ENCODE measurements at regions not wholly inside any gene's neighbourhood (a gene's known extent, or its start where the extent isn't known, plus 50 kb on each side); places are given as distances from the start of the nearest gene placed in this dataset.

- DNase-seq, result no peak
Observed at GRCh38 chr6:14910692-14911547, 334.9 kb upstream of the JARID2 start.

- DNase-seq, result no peak
Observed at GRCh38 chr6:14912226-14912625, 333.6 kb upstream of the JARID2 start.

- DNase-seq, result no peak
Observed at GRCh38 chr6:14912706-14913105, 333.2 kb upstream of the JARID2 start.

DNA sequence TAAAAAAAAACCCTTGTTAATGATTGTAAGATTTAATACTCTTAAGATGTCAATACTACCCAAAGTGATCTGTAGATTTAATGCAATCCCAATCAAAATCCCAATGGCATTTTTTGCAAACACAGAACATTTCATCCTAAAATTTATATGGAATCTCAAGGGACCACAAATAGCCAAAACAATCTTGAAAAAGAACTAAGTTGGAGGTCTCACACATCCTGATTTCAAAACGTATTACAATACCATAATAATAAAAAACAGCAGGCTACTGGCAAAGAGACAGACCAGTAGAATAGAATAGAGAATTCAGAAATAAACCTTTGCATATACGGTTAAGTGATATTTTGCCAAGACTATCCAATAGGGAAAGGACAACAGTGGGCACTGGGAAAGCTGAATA is 331.9 kb upstream of the JARID2 start:
- no peak for DNase-seq

GRCh38 chr6:14915888-14916832 is 329.7 kb upstream of the JARID2 start:
- DNase-seq, result no peak

DNA sequence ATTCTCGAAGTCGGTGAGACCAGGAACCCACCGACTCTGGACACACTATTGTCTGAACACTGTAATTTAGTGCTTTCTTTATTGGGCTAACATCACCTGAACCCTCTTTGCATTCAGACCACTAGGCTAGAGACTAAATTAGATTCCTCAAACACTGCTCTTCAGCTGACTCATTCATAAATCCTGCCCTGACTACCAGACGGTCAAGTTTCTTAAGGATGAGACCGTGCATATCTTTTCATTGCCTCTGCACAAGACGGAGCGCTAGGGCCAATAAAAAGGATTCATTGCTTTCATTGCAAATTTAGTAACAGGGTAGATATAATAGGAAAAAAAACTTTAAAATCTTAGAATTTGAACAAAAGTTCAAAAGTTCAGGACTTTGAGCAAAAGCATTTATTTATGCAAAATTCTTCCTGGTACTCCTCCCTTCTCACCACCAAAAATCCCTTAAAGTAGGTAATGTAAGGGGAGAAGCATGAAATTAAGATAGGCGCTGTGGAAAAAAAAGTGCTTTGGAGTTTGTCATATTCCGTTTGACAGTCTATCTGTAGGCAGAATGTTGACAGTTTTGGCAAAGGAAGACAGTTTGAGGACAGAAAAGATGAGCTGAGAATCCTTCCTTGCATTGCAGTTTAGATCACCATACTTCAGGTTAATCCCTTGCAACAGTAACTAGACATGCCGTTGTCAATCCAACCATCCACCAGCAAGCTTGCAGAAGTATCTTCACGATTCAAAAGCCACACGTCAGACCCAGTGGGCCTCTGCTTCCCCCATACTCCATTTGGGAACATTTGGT is 328.6 kb upstream of the JARID2 start:
- DNase-seq, result no peak

GRCh38 chr6:14918200-14918907 is 327.5 kb upstream of the JARID2 start:
- DNase-seq, result no peak

DNA sequence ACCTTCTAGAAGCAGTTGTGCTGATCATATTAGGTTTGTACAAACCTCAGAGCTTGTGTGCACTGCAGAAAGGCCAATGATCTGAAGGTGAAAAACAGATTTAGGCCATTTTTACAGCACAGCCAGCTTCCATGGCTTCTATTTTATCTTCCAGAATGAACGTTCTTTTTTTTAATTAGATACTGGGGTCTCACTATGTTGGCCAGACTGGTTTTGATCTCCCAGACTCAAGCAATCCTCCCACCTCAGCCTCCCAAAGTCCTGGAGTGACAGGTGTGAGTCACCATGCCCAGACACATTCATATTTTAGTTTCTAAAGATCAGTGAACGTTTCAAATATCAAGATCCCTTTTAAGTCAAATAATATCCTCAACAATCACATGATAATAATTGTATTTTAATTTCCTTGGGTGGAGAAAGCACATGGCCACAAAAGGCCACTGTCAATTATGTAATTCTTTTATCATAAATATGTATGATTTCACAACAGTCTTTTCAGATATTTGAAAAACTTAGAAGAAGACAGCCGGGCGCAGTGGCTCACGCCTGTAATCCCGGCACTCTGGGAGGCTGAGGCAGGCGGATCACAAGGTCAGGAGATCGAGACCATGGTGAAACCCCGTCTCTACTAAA is 326.7 kb upstream of the JARID2 start:
- no peak for DNase-seq

- no peak for DNase-seq
Observed at GRCh38 chr6:14920276-14920675, 325.6 kb upstream of the JARID2 start.

- DNase-seq, result no peak
Observed at GRCh38 chr6:14921170-14921569, 324.7 kb upstream of the JARID2 start.

- DNase-seq, result no peak
Observed at GRCh38 chr6:14921878-14922671, 323.8 kb upstream of the JARID2 start.

GRCh38 chr6:14922706-14923460 is 323.0 kb upstream of the JARID2 start:
- no peak for DNase-seq

DNA sequence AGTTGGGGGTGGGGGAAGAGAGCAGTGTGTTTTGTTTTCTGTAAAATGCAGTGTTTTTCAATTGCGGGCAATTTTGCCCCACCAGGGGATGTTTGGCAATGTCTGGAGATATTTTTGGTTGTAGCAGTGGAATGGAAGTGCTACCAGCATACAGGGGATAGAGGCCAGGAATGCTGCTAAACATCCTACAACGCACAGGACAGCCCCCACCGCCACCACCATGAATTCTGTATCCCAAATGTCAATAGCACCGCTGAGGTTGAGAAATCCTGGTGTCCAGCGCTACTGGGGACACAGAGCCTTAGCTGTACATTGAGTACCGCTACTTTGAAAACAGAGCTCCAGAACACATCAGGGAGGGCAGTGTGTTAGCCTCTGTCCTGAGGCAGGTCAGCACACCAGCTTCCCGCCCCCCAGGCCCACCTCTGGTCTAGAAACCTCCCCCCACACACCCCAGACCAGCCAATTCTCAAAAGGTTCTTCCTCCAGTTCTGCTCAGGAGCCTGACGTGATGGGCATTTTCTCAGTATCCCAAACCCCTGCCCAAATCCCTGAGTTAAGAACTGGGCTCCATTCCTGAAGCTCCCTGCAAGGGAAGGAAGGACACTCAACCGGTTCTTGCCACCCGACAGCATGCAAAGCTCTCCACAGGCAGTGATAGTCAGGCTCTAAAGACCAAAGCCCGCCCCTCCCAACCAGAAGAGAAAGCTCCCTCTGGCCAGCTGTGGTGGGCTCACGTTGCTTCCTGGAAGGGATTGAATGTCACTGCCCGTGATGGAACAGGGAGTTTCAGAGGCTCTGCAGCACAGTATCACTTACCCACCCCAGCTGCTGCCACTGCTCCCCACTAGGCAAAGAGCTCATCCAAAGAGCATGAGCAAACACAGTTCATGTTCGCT is 321.5 kb upstream of the JARID2 start:
- DNase-seq, result peak; percentile 52

GRCh38 chr6:14925025-14925698 is 320.7 kb upstream of the JARID2 start:
- no peak for DNase-seq

DNA sequence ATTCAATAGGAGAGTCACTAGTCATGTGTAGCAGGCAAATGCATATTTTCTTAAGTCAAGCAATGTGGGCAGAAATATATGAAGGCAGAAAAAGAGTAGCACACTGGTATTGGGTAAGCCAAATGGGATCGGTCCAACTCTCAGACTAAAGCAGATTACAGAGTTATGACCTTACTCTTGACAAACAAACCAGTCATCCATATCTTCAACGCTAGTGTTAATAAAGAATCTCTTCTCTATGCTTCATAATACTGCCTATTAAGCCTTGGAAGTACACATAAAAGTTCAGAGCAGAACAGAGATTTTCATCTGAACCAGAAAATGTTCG is 320.2 kb upstream of the JARID2 start:
- DNase-seq, result no peak

DNA sequence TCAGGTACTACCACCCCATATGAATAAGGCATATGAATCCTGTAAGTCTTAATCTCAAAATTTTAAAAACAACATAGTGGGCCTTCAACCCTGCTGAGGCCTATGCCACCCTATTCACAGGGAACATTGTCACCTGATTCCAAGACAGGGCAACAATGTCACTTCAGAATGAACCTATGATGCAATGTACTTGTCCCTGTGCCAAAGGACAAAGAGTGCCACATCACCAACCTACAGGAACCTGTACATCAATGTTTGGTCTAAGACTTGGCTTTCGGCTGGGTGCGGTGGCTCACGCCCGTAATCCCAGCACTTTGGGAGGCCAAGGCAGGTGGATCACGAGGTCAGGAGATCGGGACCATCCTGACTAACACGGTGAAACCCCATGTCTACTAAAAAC is 318.5 kb upstream of the JARID2 start:
- no peak for DNase-seq

GRCh38 chr6:14929291-14929690 is 316.6 kb upstream of the JARID2 start:
- DNase-seq, result no peak

DNA sequence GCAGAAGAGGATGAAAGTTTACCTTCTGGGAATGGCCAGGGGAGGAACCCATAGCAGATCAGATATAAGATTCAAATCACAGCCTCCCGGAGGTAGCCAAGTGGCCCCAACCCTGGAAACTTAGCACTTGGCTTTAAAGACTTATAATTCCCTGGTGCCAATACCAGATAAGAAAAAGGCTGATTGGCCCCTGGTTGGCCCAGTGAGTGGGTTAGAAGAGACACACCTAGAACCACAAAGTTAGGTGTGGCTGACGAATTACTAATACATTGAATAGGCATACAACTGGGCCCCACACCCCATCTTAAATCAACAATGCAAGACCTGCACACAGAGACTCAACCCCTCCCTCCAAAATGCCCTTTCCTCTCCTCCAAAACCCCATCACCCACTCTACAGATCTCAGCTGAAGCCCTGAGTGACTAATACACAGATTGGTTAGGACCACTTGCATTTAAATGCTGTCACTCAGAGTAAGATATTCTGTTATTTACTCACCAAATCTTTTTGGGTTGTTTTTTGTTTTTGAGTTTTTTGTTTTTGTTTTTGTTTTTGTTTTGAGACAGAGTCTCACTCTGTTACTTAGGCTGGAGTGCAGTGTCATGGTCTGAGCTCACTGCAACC is 315.4 kb upstream of the JARID2 start:
- DNase-seq, result no peak

All from NCI-H2107 (cell line).